ENCODE measurements at regions not wholly inside any gene's neighbourhood (a gene's known extent, or its start where the extent isn't known, plus 50 kb on each side); places are given as distances from the start of the nearest gene placed in this dataset.

- no peak for TF ChIP-seq YY1 (IDR thresholded peaks at IDR 0.05; ENCODE audit: insufficient read depth, insufficient read length)
- TF ChIP-seq ZNF274 (IDR thresholded peaks at IDR 0.05; ENCODE audit: low read depth, low read length) = no peak
Observed at GRCh38 chr19:37304190-37304883, 66.6 kb upstream of the ZNF527 start.
